Activated CD4-positive, CD25-positive, alpha-beta regulatory T cell treated with anti-CD3 and anti-CD28 coated beads, Interleukin-2, amount 50 U/mL, for 16 hours (primary cell): ENCODE measurements at regions not wholly inside any gene's neighbourhood (a gene's known extent, or its start where the extent isn't known, plus 50 kb on each side); places are given as distances from the start of the nearest gene placed in this dataset.

ENCODE experiments used
- DNase-seq: peaks from one replicate; pipeline ENCODE4 v3.0.0-alpha.2; 2020; ENCODE audit warnings: low read depth, low spot score

DNA sequence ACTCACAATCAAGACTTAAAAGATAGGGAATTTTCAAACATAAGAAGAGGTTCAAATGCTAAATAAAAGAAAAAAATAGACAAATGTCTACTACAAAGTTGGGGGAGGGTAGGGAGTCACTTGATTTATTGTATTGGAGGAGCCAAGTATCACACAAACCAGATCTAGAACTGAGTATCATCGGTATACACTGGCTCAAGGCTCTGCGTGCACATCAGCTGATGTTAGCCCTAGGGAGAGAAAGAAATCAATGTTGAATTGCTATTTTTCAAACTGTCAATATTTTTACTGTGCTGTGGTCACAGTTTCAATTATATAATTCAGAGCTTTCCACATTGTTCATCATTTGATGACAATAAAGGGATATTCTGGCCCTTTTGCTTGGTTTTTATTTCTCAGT, 54.9 kb upstream of the RXFP2 start:
- DNase-seq = no peak

DNA sequence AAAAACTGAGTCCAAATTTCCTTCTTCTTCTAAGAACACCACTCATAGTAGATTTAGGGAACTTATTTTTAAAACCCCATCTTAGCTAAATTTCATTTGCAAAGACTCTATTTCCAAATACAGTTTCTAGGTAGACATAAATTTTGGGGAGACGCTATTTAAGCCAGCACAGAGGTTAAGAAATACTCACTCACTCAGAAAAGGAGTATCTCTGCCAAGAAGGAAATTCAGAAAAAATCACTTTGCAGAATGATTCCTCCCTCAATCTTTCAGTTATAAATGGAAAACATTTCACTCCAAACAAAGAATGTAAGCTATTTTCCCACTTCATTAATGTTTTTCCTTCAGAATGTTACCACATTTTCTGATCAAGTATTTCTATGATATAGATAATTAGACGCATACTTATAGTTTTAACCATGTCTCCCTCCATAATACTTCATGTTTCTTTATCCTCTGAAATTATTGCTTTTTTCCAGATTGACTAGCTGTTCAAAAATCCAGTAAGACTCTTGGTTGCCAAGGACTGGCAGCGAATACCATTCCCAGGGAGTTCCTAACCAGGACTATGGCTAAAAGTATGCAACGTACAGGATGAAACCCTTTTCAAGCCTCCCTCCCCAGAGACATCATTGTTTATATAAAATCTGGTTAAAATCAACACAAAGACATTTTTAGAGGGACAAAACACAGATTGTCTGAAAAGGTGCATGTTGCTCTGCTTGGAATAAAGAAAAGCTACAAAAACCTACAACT, 52.5 kb upstream of the RXFP2 start:
- no peak for DNase-seq
